ENCODE measurements at regions not wholly inside any gene's neighbourhood (a gene's known extent, or its start where the extent isn't known, plus 50 kb on each side); places are given as distances from the start of the nearest gene placed in this dataset.

- DNase-seq, result no peak
These were observed 137.5 kb upstream of the OTOS start for GRCh38 chr2:240277807-240278522.

- DNase-seq, result no peak
These were observed 138.2 kb upstream of the OTOS start for GRCh38 chr2:240278661-240279060.

GRCh38 chr2:240280621-240281020 is 140.2 kb upstream of the OTOS start:
- DNase-seq, result no peak

GRCh38 chr2:240284503-240285259 is 144.2 kb upstream of the OTOS start:
- no peak for DNase-seq

GRCh38 chr2:240285725-240286124 is 145.3 kb upstream of the OTOS start:
- no peak for DNase-seq

GRCh38 chr2:240286596-240286995 is 146.1 kb upstream of the OTOS start:
- peak in 5 of 56 donors; percentile 27 to 55 (median 42) for DNase-seq

GRCh38 chr2:240287011-240287410 is 146.6 kb upstream of the OTOS start:
- peak in 3 of 56 donors; percentile 43 to 53 (median 46) for DNase-seq

- peak in 7 of 56 donors; percentile 23 to 50 (median 34) for DNase-seq
These were observed 147.1 kb upstream of the OTOS start for GRCh38 chr2:240287496-240288086.

GRCh38 chr2:240288087-240288521 is 147.4 kb upstream of the GPC1 start:
- DNase-seq, result no peak

GRCh38 chr2:240289701-240290431 is 145.6 kb upstream of the GPC1 start:
- DNase-seq, result no peak

GRCh38 chr2:240290432-240291336 is 144.8 kb upstream of the GPC1 start:
- no peak for DNase-seq

GRCh38 chr2:240291337-240292034 is 144.0 kb upstream of the GPC1 start:
- DNase-seq, result no peak

- no peak for DNase-seq
These were observed 143.4 kb upstream of the GPC1 start for GRCh38 chr2:240292035-240292574.

GRCh38 chr2:240292619-240293525 is 142.6 kb upstream of the GPC1 start:
- no peak for DNase-seq

- DNase-seq, result no peak
These were observed 141.7 kb upstream of the GPC1 start for GRCh38 chr2:240293557-240294461.

- DNase-seq, result no peak
These were observed 140.9 kb upstream of the GPC1 start for GRCh38 chr2:240294514-240294913.
